ENCODE measurements at regions not wholly inside any gene's neighbourhood (a gene's known extent, or its start where the extent isn't known, plus 50 kb on each side); places are given as distances from the start of the nearest gene placed in this dataset.
"Not testable (repeated sequence)": the region's sequence is repeated elsewhere in the genome, so short reads cannot be mapped to it uniquely, and the experiment has no call there.

DNA sequence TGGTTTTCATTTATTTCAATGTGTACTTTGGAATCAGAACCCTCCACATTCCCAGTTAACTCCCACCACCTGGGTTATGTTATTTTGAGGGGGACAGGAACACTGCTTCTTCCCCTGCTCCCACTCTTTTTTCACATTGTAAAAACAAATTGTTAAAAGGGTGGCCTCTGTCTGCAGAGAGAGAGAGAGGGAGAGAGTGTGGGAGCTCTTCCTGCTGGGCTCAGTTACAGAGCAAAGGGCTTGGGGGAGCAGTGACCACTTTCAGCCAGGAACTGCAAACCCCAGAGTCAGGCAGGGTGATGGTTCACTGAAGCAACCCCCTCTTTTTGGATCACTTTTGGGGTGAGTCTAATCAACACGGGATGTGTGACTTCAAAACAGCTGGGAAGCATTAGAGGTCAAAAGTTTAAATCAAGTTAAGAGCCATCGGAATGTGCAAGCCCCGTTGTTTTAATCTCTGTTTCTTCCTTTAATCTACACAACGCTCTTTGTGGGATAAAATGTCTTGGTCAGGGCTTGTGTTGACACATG lies 577.0 kb upstream of the CDH11 start:
- peak in 1 of 2 donors; percentile 85 for DNase-seq (ENCODE audit: low read depth in 2 of 2)
- H3K4me3 ChIP-seq (replicated peaks in 1 of 2; ENCODE audit: low read depth in 2 of 2, low read length in 2 of 2): no peak overlapping the region
- TF ChIP-seq, protein P1, sequence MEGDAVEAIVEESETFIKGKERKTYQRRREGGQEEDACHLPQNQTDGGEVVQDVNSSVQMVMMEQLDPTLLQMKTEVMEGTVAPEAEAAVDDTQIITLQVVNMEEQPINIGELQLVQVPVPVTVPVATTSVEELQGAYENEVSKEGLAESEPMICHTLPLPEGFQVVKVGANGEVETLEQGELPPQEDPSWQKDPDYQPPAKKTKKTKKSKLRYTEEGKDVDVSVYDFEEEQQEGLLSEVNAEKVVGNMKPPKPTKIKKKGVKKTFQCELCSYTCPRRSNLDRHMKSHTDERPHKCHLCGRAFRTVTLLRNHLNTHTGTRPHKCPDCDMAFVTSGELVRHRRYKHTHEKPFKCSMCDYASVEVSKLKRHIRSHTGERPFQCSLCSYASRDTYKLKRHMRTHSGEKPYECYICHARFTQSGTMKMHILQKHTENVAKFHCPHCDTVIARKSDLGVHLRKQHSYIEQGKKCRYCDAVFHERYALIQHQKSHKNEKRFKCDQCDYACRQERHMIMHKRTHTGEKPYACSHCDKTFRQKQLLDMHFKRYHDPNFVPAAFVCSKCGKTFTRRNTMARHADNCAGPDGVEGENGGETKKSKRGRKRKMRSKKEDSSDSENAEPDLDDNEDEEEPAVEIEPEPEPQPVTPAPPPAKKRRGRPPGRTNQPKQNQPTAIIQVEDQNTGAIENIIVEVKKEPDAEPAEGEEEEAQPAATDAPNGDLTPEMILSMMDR (IDR thresholded peaks at IDR 0.05; ENCODE audit: low read depth, low read length): no peak

DNA sequence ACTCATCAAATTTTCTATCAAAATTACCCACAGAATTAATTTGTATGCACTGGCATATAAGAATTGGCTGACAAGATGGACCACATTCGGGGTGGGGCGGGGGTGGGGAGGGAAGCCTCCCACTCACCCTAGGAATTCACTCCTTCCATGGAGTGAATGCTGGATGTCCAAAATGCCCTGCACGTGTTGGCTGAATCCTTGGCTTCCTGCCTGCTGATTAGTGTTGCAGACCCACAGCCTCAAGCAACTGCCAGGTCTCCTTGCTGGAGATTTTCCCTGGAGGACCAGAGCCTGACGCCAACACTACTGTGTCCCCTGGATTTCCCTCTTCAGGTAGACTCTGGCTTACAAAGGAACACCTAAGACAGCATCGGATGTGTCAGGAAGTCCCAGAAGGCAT lies 575.7 kb upstream of the CDH11 start:
- no peak overlapping the region for H3K4me3 ChIP-seq (replicated peaks in 1 of 2; ENCODE audit: low read depth in 2 of 2, low read length in 2 of 2)
- no peak for DNase-seq (ENCODE audit: low read depth in 2 of 2)
- TF ChIP-seq, protein P1 (IDR thresholded peaks at IDR 0.05; ENCODE audit: low read depth, low read length): no peak

GRCh38 chr16:65697065-65697464 lies 575.2 kb upstream of the CDH11 start:
- no peak overlapping the region for H3K4me3 ChIP-seq (replicated peaks in 1 of 2; ENCODE audit: low read depth in 2 of 2, low read length in 2 of 2)
- TF ChIP-seq, protein P1 (IDR thresholded peaks at IDR 0.05; ENCODE audit: low read depth, low read length): no peak
- DNase-seq (ENCODE audit: low read depth in 2 of 2): peak in 1 of 2 donors; percentile 57

DNA sequence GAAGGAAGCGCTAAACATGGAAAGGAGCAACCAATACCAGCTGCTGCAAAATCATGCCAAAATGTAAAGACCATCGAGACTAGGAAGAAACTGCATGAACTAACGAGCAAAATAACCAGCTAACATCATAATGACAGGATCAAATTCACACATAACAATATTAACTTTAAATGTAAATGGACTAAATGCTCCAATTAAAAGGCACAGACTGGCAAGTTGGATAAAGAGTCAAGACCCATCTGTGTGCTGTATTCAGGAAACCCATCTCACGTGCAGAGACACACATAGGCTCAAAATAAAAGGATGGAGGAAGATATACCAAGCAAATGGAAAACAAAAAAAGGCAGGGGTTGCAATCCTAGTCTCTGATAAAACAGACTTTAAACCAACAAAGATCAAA lies 570.0 kb upstream of the CDH11 start:
- DNase-seq (ENCODE audit: low read depth in 2 of 2); H3K4me3 ChIP-seq (replicated peaks in 1 of 2; ENCODE audit: low read depth in 2 of 2, low read length in 2 of 2): not testable (repeated sequence)

GRCh38 chr16:65689726-65690125 lies 567.9 kb upstream of the CDH11 start:
- no peak for DNase-seq (ENCODE audit: low read depth in 2 of 2)
- TF ChIP-seq, protein P1 (IDR thresholded peaks at IDR 0.05; ENCODE audit: low read depth, low read length): no peak
- no peak overlapping the region for H3K4me3 ChIP-seq (replicated peaks in 1 of 2; ENCODE audit: low read depth in 2 of 2, low read length in 2 of 2)

DNA sequence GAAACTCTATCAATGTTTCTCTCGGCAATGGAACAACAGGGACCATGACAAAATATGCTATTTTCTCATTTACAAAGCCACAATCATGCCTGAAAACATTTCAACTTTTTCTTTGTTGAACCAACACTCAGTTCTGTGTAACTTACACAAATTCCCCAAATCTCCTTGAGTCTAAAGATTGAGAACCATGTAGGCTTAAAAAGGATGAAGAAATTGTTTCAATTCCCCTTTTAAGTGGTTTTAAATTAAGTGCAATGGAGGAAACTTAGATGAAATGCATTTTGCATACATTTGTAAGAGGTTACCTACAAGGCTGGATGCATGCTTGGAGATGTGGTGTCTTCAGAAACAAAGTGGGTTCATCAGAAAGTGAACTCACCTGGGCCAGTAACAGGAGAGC lies 566.4 kb upstream of the CDH11 start:
- TF ChIP-seq, protein P1 (IDR thresholded peaks at IDR 0.05; ENCODE audit: low read depth, low read length): no peak
- no peak for DNase-seq (ENCODE audit: low read depth in 2 of 2)
- H3K4me3 ChIP-seq (replicated peaks in 1 of 2; ENCODE audit: low read depth in 2 of 2, low read length in 2 of 2): no peak overlapping the region

DNA sequence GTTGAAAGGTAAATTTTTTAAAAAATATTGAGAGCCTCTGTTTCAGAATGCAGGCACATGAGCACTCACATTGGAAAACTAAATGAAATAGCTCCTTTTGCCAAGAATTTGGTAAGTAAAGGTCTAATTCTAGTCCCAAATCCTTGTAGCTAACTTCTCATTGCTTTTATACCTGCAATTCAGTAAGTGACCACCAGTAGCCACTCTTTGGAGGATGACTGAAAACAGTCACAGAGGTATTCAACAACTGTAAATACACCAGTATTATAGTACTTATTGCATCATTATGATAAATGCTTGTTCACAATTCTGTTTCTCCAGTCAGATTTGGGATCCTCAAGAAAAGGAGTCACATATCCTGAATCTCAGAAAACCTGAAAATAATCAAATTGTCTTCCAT lies 562.4 kb upstream of the CDH11 start:
- H3K4me3 ChIP-seq (replicated peaks in 1 of 2; ENCODE audit: low read depth in 2 of 2, low read length in 2 of 2): no peak overlapping the region
- DNase-seq (ENCODE audit: low read depth in 2 of 2): no peak
- TF ChIP-seq, protein P1 (IDR thresholded peaks at IDR 0.05; ENCODE audit: low read depth, low read length): peak; percentile 12

Measured in cardiac fibroblast (primary cell).